Gastrocnemius medialis (tissue), 4 donors: ENCODE measurements at regions not wholly inside any gene's neighbourhood (a gene's known extent, or its start where the extent isn't known, plus 50 kb on each side); places are given as distances from the start of the nearest gene placed in this dataset.

Experiments
- ATAC-seq, 2 donors: fragments of 150-250 bp; one replicate each; pipeline ENCODE4 v1.9.1; 2016
- DNase-seq, 2 donors: peaks; one replicate each; pipeline ENCODE4 v3.0.0-alpha.2; 2019
- H3K27ac ChIP-seq, 4 donors: fragments of 200-600 bp; sonication (generic); 1 replicate in 1 of 4; 2 replicates in 3 of 4; pipeline ENCODE4 v1.5.1; 2016 to 2018; ENCODE audit warnings: mild to moderate bottlenecking in 2 of 4, moderate library complexity in 1 of 4
- H3K27me3 ChIP-seq, 3 donors: fragments of 200-600 bp; sonication (generic) in 2 of 3; 1 replicate in 1 of 3; 2 replicates in 2 of 3; pipeline versions ENCODE4 v1.5.1 to v1.6.0; 2016 to 2019; ENCODE audit warnings: mild to moderate bottlenecking in 1 of 3, moderate library complexity in 1 of 3
- H3K36me3 ChIP-seq, 2 donors: fragments of 200-600 bp; sonication (generic) in 1 of 2; one replicate each; pipeline ENCODE4 v1.5.1; 2017 to 2018
- H3K4me1 ChIP-seq, 2 donors: fragments of 200-600 bp; sonication (generic) in 1 of 2; one replicate each; pipeline ENCODE4 v1.5.1; 2016 to 2017; ENCODE audit warnings: mild to moderate bottlenecking in 2 of 2
- H3K4me3 ChIP-seq, 4 donors: fragments of 200-600 bp; sonication (generic) in 3 of 4; 1 replicate in 1 of 4; 2 replicates in 3 of 4; pipeline ENCODE4 v1.5.1; 2016 to 2019; ENCODE audit warnings: mild to moderate bottlenecking in 2 of 4
- H3K9me3 ChIP-seq, 3 donors: fragments of 200-600 bp; sonication (generic) in 2 of 3; 1 replicate in 1 of 3; 2 replicates in 2 of 3; pipeline ENCODE4 v1.5.1; 2016 to 2019
- POLR2A ChIP-seq, 2 donors: fragments of 450-650 bp; IDR thresholded peaks; one replicate each; pipeline ENCODE4 v1.6.1; 2017; ENCODE audit warnings: antibody characterized with exemption in 2 of 2, mild to moderate bottlenecking in 2 of 2, moderate library complexity in 2 of 2
- in situ Hi-C, 4 donors: fragments of 200-750 bp; cut with MboI; loops; one replicate each; pipeline versions ENCODE4 v1.15.0 to v1.8.0; 2017; ENCODE audit warnings: low sequenced_read_pairs in 4 of 4
- intact Hi-C: fragments of 100-400 bp; cut with DNase I; formaldehyde crosslinking; loops from one replicate; pipeline ENCODE4 v1.15.1; 2023; ENCODE audit warnings: low total_unique reads
- TF ChIP-seq, protein P1 (sequence below), 5 experiments: fragments of 450-650 bp in 3 of 5; fragments of 200-600 bp in 2 of 5; sonication (generic) in 2 of 5; IDR thresholded peaks in 4 of 5; conservative IDR thresholded peaks in 1 of 5; 1 replicate in 4 of 5; 2 replicates in 1 of 5; pipeline ENCODE4 v1.5.1; 2016 to 2019; ENCODE audit warnings: antibody characterized with exemption in 5 of 5, mild to moderate bottlenecking in 3 of 5, moderate library complexity in 3 of 5

GRCh38 chrX:727738-728621 is 97.4 kb downstream of the SHOX start:
- DNase-seq (no peak), ATAC-seq (no peak)
- intact Hi-C loops = no loop called here
- in situ Hi-C loops = no loop called here
- TF ChIP-seq POLR2A (IDR thresholded peaks at IDR 0.05) = no peak
- TF ChIP-seq, protein P1, sequence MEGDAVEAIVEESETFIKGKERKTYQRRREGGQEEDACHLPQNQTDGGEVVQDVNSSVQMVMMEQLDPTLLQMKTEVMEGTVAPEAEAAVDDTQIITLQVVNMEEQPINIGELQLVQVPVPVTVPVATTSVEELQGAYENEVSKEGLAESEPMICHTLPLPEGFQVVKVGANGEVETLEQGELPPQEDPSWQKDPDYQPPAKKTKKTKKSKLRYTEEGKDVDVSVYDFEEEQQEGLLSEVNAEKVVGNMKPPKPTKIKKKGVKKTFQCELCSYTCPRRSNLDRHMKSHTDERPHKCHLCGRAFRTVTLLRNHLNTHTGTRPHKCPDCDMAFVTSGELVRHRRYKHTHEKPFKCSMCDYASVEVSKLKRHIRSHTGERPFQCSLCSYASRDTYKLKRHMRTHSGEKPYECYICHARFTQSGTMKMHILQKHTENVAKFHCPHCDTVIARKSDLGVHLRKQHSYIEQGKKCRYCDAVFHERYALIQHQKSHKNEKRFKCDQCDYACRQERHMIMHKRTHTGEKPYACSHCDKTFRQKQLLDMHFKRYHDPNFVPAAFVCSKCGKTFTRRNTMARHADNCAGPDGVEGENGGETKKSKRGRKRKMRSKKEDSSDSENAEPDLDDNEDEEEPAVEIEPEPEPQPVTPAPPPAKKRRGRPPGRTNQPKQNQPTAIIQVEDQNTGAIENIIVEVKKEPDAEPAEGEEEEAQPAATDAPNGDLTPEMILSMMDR (IDR thresholded peaks at IDR 0.05 in 4 of 5, conservative IDR thresholded peaks at IDR 0.05 in 1 of 5) = no peak
- no peaks in the 10 kb centered on the region for H3K27me3 ChIP-seq
- no peak overlapping the region for H3K27ac ChIP-seq
- no peak overlapping the region for H3K4me3 ChIP-seq
- peaks cover 0 to 4% (median 0%) of the 10 kb centered on the region in 3 donors for H3K9me3 ChIP-seq
- H3K4me1 ChIP-seq = no peaks in the 10 kb centered on the region
- no peaks in the 10 kb centered on the region for H3K36me3 ChIP-seq

DNA sequence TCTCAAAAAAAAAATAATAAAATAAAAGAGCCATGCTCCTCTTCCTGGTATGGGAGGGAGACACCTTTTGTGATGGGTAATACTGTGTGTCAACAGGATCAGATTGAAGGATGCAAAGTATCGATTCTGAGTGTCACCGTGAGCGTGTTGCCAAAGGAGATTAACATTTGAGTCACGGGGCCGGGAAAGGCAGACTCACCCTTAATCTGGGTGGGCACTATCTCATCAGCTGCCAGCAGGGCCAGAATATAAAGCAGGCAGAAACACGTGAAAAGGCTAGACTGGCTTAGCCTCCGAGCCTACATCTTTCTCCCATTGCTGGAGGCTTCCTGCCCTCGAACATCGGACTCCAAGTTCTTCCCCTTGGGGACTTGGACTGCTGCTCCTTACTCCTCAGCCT is 95.4 kb downstream of the SHOX start:
- ATAC-seq (no peak), DNase-seq (no peak)
- TF ChIP-seq, protein P1 (IDR thresholded peaks at IDR 0.05 in 4 of 5, conservative IDR thresholded peaks at IDR 0.05 in 1 of 5) = no peak
- TF ChIP-seq POLR2A (IDR thresholded peaks at IDR 0.05) = no peak
- Histone ChIP-seq H3K27me3 (no peaks in the 10 kb centered on the region), H3K36me3 (no peaks in the 10 kb centered on the region), H3K4me3 (no peak overlapping the region), H3K4me1 (no peaks in the 10 kb centered on the region), H3K9me3 (peaks cover 0 to 4% (median 0%) of the 10 kb centered on the region in 3 donors), H3K27ac (no peak overlapping the region)
- intact Hi-C loops = no loop called here
- in situ Hi-C loops = no loop called here

GRCh38 chrX:724256-724655 is 93.7 kb downstream of the SHOX start:
- H3K27ac ChIP-seq = no peak overlapping the region
- in situ Hi-C loops = no loop called here
- H3K36me3 ChIP-seq = no peaks in the 10 kb centered on the region
- TF ChIP-seq, protein P1 (IDR thresholded peaks at IDR 0.05 in 4 of 5, conservative IDR thresholded peaks at IDR 0.05 in 1 of 5) = no peak
- TF ChIP-seq POLR2A (IDR thresholded peaks at IDR 0.05) = no peak
- no peak overlapping the region for H3K4me3 ChIP-seq
- intact Hi-C loops = no loop called here
- H3K27me3 ChIP-seq = no peaks in the 10 kb centered on the region
- no peaks in the 10 kb centered on the region for H3K4me1 ChIP-seq
- DNase-seq (no peak), ATAC-seq (no peak)
- H3K9me3 ChIP-seq = peaks cover 0 to 4% (median 0%) of the 10 kb centered on the region in 3 donors

- Histone ChIP-seq H3K4me1 (no peaks in the 10 kb centered on the region), H3K36me3 (no peaks in the 10 kb centered on the region), H3K9me3 (peaks cover 0 to 4% (median 0%) of the 10 kb centered on the region in 3 donors), H3K27ac (no peak overlapping the region), H3K4me3 (no peak overlapping the region), H3K27me3 (no peaks in the 10 kb centered on the region)
- ATAC-seq (no peak), DNase-seq (no peak)
- in situ Hi-C loops = no loop called here
- TF ChIP-seq, protein P1 (IDR thresholded peaks at IDR 0.05 in 4 of 5, conservative IDR thresholded peaks at IDR 0.05 in 1 of 5) = no peak
- no peak for TF ChIP-seq POLR2A (IDR thresholded peaks at IDR 0.05)
- intact Hi-C loops = no loop called here
These were observed 93.2 kb downstream of the SHOX start for GRCh38 chrX:723781-724180.
